HCT116 (cell line): ENCODE measurements at regions not wholly inside any gene's neighbourhood (a gene's known extent, or its start where the extent isn't known, plus 50 kb on each side); places are given as distances from the start of the nearest gene placed in this dataset.

Experiments
- CTCF ChIP-seq, 3 experiments: fragments of 200-600 bp in 1 of 3; sonication (generic) in 1 of 3; IDR thresholded peaks in 2 of 3; conservative IDR thresholded peaks in 1 of 3; 2 replicates each; pipeline ENCODE4 v1.5.1; 2012 to 2017; ENCODE audit warnings: low read depth in 2 of 3, low read length in 2 of 3, antibody characterized with exemption in 1 of 3, borderline replicate concordance in 1 of 3, control low read depth in 1 of 3, mild to moderate bottlenecking in 1 of 3, mixed read lengths in 1 of 3, mixed run types in 1 of 3, moderate library complexity in 1 of 3; ENCODE audit not compliant: insufficient read depth in 1 of 3
- EZH2 ChIP-seq: fragments of 200-600 bp; sonication (generic); IDR thresholded peaks from 2 replicates; pipeline ENCODE4 v1.6.1; 2017; ENCODE audit warnings: antibody characterized with exemption, mixed run types

- TF ChIP-seq EZH2 (no peak), CTCF (IDR thresholded peaks at IDR 0.05 in 2 of 3, conservative IDR thresholded peaks at IDR 0.05 in 1 of 3; ENCODE audit: borderline replicate concordance in 1 of 3, insufficient read depth in 1 of 3, low read depth in 2 of 3, low read length in 2 of 3) (no peak)
Measured at GRCh38 chr2:217004656-217005055, 144.8 kb upstream of the TNP1 start.
